GM21360 (cell line): ENCODE measurements at regions not wholly inside any gene's neighbourhood (a gene's known extent, or its start where the extent isn't known, plus 50 kb on each side); places are given as distances from the start of the nearest gene placed in this dataset.
A peak's percentile ranks its signal among the peaks of the same experiment; 100 is the strongest.
"Not testable (repeated sequence)": the region's sequence is repeated elsewhere in the genome, so short reads cannot be mapped to it uniquely, and the experiment has no call there.

Source experiments
- ATAC-seq: cut with Tn5 transposase; IDR thresholded peaks from one replicate; pipeline ENCODE4 v1.9.1; 2021; ENCODE audit warnings: mild to moderate bottlenecking, moderate library complexity; ENCODE audit not compliant: unreplicated experiment

- no peak for ATAC-seq
These were observed 135.4 kb downstream of the HMHB1 start for GRCh38 chr5:143947313-143947712.

- no peak for ATAC-seq
These were observed 140.8 kb downstream of the HMHB1 start for GRCh38 chr5:143952809-143953208.

DNA sequence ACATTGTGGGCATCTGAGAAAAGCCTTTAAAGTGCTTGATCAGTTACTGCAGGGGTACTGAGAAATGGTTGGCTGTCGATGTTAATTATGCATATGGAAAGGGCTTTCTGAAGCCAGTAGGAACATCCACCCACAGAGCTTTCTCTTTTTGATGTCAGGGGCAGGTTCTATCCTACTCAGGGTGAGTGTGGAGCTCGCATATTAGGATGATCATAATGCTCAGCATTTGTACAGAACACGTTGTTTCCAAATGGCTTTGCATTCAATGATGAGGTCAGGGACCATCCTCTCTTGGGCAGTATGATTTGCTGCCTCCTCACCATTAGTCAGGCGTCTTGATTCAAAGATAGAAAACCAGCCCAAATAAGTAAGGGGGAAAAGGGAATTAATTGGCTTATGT lies 141.9 kb downstream of the HMHB1 start:
- no peak for ATAC-seq

GRCh38 chr5:143955141-143955540 lies 143.2 kb downstream of the HMHB1 start:
- ATAC-seq = no peak

- no peak for ATAC-seq
These were observed 145.5 kb downstream of the HMHB1 start for GRCh38 chr5:143957455-143957854.

DNA sequence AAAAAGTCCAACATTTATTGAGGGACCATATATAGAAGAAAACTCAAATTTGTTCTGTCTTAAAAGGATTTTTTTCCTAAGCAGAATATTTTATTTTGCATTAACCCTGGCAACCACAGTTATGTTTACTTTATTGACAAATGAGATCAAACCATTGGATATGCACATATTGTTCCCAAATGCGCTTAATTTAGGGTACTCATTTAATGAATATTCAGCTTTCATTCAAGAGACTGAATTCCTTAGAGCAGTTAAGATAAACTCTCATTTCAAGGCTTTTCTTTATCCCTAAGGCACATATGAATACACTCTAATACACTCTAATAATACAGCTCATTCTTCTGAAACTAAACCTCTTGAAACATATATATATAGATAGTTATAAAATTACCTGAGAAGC lies 150.2 kb downstream of the HMHB1 start:
- ATAC-seq = no peak

DNA sequence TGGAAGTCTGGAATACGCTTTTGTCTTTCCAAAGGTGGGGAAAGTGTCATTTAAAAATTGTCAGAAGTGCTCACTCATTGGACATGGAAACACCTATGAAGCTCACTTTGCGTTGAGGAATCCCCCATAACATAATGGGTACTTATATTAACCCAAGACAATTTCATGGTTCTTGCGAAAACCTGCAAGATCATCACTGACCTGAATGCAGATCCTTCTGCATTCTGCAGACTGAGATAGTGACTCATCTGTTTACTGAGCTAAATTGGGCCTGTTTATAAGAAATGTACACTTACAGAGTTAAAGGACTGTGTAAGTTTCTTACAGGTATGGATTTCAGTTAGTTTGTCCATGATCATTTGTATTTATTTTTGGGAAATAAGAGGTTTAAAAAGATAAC lies 153.0 kb downstream of the HMHB1 start:
- no peak for ATAC-seq

GRCh38 chr5:143966280-143966679 lies 154.3 kb downstream of the HMHB1 start:
- ATAC-seq = no peak

- ATAC-seq = no peak
These were observed 156.3 kb downstream of the HMHB1 start for GRCh38 chr5:143968071-143968878.

DNA sequence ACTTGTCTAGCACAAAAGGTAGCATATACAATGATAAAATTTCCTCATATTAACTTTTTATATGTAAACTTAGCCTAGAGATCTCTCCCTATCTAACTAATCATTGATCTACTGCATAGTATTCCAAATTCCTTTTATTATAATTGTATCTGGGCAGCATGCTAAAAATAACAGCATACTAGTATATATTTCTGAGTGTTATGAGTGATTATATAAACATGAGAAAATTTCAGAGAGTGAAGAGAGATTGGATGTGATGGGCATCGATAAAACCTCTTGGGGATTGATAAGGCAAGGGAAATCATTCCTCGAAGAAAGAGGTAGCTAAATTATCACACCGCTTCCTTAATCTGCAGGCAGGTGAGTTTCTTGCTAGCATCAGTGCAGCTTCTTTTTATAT lies 158.2 kb downstream of the HMHB1 start:
- ATAC-seq = no peak

DNA sequence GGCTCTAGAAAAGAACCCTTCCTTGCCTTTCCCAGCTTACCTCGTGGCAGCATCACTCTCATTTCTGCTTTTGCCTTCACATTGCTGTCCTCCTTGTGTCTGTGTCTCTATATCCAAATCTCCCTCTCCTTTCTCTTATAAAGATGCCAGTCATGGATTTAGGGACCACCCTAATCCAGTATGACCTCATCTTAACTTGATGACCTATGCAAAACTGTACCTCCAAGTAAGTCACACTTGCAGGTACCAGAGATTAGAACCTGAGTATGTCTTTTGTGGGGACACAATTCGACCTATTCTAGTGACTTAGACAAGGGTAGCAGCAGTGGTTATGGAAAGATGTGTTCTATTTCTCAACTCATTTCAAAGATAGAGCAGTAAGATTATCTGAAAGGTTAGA lies 160.1 kb downstream of the HMHB1 start:
- ATAC-seq = no peak

DNA sequence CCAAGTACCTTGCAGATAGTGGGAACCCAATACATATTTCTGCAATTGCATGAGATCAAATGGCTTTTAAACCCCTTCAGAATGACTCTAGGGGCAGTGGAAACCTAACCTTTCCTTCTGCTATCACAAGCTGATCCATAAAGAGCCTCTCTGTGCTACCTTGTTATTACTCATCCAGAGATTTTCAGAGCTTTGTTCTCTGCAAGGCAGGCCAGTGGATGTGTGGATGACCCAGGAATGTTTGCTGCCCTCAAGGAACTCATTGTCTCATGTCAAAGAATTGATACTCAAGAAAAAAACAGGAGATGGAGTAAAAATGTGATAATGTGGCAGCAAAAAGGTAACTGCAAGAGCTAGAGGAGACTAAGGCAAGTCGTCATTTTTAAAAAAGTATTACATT lies 164.1 kb downstream of the HMHB1 start:
- ATAC-seq = no peak

DNA sequence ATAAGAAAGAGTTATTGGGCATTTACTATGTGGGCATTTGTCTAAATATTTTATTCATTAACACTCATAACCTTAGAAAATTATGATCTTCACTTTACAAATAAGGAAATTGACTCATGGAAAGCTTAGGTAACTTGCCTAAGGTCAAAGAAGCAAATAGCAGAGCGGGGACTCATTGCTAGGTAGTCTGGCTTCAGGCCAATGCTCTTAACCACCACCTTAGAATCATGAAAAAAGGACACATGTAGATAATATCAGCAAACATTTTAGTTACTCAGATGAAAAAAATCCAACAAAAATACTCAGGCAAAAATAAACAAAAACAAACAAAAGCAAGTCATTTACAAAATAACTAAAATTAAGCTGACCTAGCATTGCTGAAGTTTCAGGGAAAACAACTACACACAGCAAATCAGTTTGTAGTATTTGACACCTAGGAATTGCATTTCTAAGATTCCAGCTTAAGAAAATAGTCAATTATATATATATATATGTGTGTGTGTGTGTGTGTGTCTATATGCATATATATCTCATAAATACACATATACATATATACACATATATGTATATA lies 166.0 kb downstream of the HMHB1 start:
- ATAC-seq = no peak

DNA sequence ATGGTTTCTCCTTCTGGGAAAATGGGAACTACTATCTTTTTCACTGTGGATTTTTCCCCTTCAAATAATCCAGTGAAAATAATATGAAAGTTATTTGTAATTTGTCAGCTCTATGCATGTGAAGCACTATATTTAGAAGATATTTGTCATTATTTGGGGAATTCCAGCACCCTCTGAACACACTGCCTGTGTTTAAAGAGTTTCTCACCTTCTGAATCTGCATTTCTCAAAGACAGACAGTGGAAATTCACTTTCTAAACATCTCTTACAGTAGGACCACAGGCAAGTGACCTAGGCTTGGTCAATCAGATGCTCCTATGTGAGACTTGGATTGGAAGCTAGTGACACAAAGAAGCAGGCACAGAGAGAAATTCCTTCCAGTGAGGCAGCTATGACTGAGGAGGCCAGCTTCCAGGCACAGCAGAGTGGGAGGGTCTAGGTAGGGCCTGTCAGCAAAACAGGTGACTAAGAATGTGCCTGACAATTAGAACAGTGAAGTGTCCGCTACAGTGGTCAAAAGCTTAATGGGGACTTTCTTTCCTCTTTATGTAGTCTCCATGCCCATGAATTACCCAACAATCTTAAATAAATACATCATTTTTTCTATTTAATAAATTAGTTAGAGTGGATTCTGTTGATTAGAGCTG lies 167.2 kb downstream of the HMHB1 start:
- peak; percentile 87 for ATAC-seq

GRCh38 chr5:143980506-143980905 lies 168.5 kb downstream of the HMHB1 start:
- ATAC-seq = no peak

- not testable (repeated sequence) for ATAC-seq
These were observed 171.0 kb downstream of the HMHB1 start for GRCh38 chr5:143982957-143983356.

GRCh38 chr5:143985832-143986515 lies 174.0 kb downstream of the HMHB1 start:
- no peak for ATAC-seq

- no peak for ATAC-seq
These were observed 174.7 kb downstream of the HMHB1 start for GRCh38 chr5:143986516-143987212.

GRCh38 chr5:143987264-143987663 lies 175.3 kb downstream of the HMHB1 start:
- no peak for ATAC-seq

GRCh38 chr5:143987751-143988560 lies 176.0 kb downstream of the HMHB1 start:
- ATAC-seq = peak; percentile 55
